BE2C (cell line): ENCODE measurements at regions not wholly inside any gene's neighbourhood (a gene's known extent, or its start where the extent isn't known, plus 50 kb on each side); places are given as distances from the start of the nearest gene placed in this dataset.

Experiments used
- DNase-seq: peaks from one replicate; pipeline ENCODE4 v3.0.0-alpha.2; 2020
- H3K27me3 ChIP-seq: fragments of 250-450 bp; sonication (Bioruptor Pico); 2 replicates; pipeline ENCODE4 v1.5.1; 2020; ENCODE audit warnings: mild to moderate bottlenecking
- H3K36me3 ChIP-seq: fragments of 250-450 bp; sonication (Bioruptor Pico); 2 replicates; pipeline ENCODE4 v1.5.1; 2020; ENCODE audit warnings: mild to moderate bottlenecking
- H3K4me1 ChIP-seq: fragments of 250-450 bp; sonication (Bioruptor Pico); 2 replicates; pipeline ENCODE4 v1.5.1; 2020
- H3K4me3 ChIP-seq: 2 replicates; pipeline ENCODE4 v1.5.1; 2011; ENCODE audit warnings: low read depth, low read length
- H3K9me3 ChIP-seq: fragments of 250-450 bp; sonication (Bioruptor Pico); 2 replicates; pipeline ENCODE4 v1.5.1; 2020
- TF ChIP-seq, protein P1 (sequence below): IDR thresholded peaks from 2 replicates; pipeline ENCODE4 v1.5.1; 2012; ENCODE audit warnings: mild to moderate bottlenecking, low read depth, low read length

DNA sequence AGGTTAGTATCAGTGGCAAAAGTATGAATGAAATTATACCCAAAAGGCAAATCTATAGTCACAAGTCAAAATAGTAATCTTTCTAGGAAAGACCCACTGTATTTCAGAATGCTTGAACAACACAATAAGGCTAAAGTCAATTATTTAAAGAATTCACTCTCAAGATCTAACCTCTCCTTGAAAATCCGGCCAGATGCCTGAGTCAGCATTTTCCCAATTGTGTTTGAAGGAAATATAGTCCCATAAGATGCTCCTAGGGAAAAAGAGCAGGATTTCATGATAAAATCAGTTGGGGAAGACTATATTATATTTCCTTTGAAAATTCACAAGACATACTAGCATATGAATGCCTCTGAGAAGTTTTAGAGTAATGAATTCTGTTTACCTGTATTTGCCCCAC is 1075.0 kb downstream of the GRM8 start:
- TF ChIP-seq, protein P1, sequence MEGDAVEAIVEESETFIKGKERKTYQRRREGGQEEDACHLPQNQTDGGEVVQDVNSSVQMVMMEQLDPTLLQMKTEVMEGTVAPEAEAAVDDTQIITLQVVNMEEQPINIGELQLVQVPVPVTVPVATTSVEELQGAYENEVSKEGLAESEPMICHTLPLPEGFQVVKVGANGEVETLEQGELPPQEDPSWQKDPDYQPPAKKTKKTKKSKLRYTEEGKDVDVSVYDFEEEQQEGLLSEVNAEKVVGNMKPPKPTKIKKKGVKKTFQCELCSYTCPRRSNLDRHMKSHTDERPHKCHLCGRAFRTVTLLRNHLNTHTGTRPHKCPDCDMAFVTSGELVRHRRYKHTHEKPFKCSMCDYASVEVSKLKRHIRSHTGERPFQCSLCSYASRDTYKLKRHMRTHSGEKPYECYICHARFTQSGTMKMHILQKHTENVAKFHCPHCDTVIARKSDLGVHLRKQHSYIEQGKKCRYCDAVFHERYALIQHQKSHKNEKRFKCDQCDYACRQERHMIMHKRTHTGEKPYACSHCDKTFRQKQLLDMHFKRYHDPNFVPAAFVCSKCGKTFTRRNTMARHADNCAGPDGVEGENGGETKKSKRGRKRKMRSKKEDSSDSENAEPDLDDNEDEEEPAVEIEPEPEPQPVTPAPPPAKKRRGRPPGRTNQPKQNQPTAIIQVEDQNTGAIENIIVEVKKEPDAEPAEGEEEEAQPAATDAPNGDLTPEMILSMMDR, result no peak
- DNase-seq, result no peak
- H3K9me3 ChIP-seq, result no peaks in the 10 kb centered on the region

DNA sequence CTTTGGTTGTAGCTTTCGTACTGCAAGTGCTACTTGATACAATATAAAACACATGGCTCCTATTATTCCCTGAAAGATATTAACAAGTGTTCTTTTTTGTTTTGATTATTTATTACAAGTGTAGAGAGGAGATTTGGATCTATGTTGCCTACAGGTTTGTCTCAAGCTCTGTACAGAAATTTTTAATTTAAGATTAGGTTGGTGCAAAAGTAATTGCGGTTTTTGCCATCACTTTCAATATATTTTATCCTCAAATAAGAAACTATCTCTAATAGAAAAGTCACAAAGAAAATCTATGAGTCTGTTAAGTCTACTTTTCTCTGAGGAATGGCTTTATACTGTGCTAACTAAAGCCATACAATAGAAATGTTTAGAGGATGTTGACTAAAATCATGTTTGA is 1086.1 kb downstream of the GRM8 start:
- Histone ChIP-seq H3K36me3 (no peaks in the 10 kb centered on the region), H3K9me3 (no peaks in the 10 kb centered on the region), H3K27me3 (no peaks in the 10 kb centered on the region), H3K4me1 (no peaks in the 10 kb centered on the region), H3K4me3 (no peak overlapping the region)
- TF ChIP-seq, protein P1, result no peak
- DNase-seq, result no peak

More for the DNA sequence above, 1075.0 kb downstream of the GRM8 start:
- Histone ChIP-seq H3K4me3 (no peak overlapping the region), H3K4me1 (no peaks in the 10 kb centered on the region), H3K27me3 (no peaks in the 10 kb centered on the region), H3K36me3 (no peaks in the 10 kb centered on the region)

DNA sequence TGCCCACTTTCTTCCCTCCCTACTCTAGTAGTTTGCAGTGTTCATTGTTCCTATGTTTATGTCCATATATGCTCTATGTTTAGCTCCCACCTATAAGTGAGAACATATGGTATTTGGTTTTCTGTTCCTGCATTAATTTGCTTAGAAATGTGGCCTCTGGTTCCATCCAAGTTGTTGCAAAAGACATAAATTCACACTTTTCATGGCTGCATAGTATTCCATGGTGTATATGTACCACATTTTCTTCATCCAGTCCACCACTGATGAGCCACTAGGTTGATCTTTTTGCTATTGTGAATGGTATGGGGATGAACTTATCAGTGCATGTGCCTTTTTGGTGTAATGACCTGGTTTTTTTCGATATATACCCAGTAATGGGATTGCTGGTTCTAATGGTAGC is 1089.1 kb downstream of the GRM8 start:
- Histone ChIP-seq H3K27me3 (no peaks in the 10 kb centered on the region), H3K9me3 (no peaks in the 10 kb centered on the region), H3K36me3 (no peaks in the 10 kb centered on the region), H3K4me3 (no peak overlapping the region), H3K4me1 (no peaks in the 10 kb centered on the region)
- TF ChIP-seq, protein P1, result no peak
- DNase-seq, result no peak

DNA sequence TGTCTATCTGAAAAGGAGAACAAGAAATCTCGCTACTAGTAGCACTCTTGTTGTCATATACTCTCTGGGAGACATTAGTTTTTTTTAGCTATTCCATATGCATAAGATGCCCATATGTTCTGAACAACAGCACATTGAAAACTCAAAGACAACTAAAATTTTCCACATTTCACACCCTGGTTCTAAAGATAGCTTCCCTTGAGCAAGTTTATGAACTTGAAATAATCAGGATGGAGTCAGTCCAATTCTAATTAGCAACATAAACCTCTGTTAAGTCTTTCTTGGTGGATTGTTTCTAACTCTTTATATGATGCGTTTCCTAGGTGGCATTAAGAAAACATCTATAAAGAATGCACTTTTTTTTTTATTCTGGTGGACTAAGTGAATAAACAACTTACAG is 1095.3 kb downstream of the GRM8 start:
- no peak for DNase-seq
- H3K27me3 ChIP-seq, result no peaks in the 10 kb centered on the region
- H3K4me3 ChIP-seq, result no peak overlapping the region
- TF ChIP-seq, protein P1, result no peak
- no peaks in the 10 kb centered on the region for H3K9me3 ChIP-seq
- no peaks in the 10 kb centered on the region for H3K4me1 ChIP-seq
- H3K36me3 ChIP-seq, result no peaks in the 10 kb centered on the region

DNA sequence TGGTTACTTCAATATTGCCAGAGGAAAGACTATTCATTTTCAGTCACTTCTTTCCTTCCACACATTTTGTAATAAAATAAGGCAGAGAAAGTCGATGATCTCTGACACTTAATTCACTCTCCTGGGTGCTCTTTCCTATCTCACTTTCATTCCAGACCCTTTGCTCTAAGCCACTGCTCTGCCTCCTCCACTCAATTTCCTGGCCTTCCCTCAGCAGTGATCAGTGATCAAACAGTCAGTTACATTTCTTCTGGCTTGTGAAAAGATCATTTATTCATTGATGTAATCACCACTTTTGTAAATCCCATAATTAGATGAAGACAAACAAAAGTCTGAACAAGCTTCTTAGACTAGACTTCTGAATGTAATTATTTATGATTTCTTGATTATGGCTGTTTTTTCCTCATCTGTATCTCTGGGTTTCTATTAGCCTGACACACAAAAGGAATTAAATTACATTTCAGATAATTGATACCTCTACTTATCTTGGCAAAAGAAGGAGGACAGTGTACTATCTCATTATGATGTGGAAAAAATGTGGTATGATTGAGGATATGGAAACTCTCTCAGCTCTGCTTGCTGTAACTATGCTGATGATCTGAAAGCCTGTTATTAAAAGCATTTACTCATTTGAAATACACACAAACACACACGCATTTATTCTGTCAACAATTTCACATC is 1102.3 kb downstream of the GRM8 start:
- H3K36me3 ChIP-seq, result no peaks in the 10 kb centered on the region
- H3K4me1 ChIP-seq, result peaks cover 6% of the 10 kb centered on the region; the same call in 1 of the 2 replicates
- no peaks in the 10 kb centered on the region for H3K27me3 ChIP-seq
- DNase-seq, result peak; percentile 47
- H3K9me3 ChIP-seq, result no peaks in the 10 kb centered on the region
- no peak overlapping the region for H3K4me3 ChIP-seq
- TF ChIP-seq, protein P1, result no peak

DNA sequence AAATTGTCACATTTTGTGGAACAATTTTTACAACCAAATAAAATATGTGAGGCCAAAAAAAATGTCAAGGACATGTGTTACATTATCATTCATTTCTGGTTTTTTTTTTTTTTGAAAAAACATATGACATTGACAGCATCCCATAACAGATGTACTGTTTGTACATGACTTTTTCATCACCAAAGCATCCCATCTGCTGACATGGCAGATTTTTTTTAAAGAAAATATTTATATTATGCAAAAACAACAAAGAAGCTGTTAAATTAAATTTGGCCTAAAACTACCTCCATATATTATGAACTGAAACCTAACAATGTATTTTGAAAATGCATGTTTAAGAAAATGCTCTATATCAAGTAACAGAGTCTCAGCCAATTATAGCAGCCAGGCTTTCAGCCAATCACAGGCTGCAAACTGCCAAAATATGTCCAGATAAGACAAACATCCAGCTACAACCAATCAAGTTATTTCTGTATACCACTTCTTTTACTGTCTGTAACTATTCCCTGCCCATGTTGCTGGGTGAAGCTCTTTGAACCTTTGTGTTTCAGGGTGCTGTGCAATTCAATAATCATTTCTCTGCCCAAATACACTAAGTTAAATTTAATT is 1111.8 kb downstream of the GRM8 start:
- DNase-seq, result no peak
- TF ChIP-seq, protein P1, result no peak
- Histone ChIP-seq H3K36me3 (no peaks in the 10 kb centered on the region), H3K9me3 (no peaks in the 10 kb centered on the region), H3K27me3 (no peaks in the 10 kb centered on the region), H3K4me1 (no peaks in the 10 kb centered on the region), H3K4me3 (no peak overlapping the region)
